Limb (tissue), 2 donors: ENCODE measurements at regions not wholly inside any gene's neighbourhood (a gene's known extent, or its start where the extent isn't known, plus 50 kb on each side); places are given as distances from the start of the nearest gene placed in this dataset.
"Not testable (repeated sequence)": the region's sequence is repeated elsewhere in the genome, so short reads cannot be mapped to it uniquely, and the experiment has no call there.

Source experiments
- DNase-seq, 2 donors: peaks; one replicate each; pipeline ENCODE4 v3.0.0-alpha.2; 2016; ENCODE audit errors: extremely low spot score in 2 of 2

DNA sequence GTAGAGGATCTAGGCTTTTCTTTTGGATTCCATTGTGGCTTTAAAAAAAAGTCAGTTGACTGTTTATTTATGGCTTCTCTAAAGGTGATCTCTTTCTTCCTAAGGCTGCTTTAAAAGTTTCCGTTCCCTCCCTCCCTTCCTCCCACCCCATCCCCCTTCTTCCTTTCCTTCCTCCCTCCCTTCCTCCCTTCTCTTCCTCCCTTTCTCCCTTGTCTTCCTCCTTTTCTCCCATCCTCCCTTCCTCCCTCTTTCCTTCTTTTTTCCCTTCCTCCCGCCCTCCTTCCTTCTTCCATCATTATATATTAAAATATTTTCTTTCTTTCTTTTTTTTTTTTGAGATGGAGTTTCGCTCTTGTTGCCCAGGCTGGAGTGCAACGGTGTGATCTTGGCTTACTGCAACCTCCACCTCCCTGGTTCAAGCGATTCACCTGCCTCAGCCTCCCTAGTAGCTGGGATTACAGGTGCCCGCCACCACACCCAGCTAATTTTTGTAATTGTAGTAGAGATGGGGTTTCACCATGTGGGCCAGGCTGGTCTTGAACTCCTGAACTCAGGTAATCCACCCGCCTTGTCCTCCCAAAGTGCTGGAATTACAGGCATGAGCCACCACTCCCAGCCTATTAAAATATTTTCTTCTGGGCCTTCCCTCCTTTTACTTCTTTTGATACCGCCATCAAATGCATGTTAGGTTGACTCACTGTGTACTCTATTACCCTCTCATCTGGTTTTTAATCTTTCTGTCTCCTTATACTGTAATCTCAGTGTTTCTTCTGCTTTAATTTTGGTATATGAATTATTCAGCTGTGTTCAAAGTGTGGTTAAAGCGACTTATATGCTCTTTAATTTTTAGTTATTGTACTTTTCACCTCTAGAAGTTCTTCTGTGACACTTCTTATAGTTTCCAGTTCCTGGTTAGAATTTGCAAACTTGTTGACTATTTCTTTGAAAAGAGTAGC is 59.2 kb upstream of the ATP5PO start:
- DNase-seq: no peak

DNA sequence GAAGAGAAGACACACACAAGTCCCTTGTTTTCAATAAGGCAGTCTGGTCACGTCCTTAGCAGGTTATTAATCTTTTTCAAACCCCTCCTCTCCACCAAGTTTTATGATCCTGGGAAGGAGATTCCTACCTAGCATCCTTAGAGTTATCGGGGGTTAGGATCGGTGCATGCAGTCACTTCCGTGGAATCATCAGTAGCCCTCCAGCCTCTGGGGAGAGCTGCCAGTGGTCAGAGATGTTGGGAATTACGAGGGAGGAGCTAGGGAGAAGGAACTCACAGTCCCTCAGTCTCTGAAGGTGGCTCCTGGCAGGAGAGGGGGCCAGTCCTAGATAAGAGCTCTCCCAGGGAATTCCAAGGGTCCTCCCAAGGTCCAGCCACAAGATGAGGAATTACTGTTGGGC is 57.7 kb upstream of the ATP5PO start:
- no peak for DNase-seq

DNA sequence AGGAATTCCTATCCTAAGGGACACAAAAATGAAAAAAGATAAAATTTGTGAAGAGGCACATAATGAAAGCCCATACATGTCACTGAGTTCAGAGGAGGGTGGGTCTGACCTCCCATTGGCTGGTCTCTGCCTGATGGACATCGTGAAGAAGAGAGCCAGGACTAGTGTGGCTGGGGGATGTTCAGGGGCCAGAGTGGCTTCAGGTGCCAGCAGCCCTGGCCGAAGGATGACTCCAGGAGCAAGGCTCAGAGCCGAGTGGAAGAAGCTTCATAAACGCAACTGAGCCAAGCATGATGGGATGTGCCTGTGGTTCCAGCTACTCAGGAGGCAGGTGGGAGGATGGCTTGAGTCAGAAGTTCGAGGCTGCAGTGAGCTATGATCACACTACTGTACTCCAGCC is 56.9 kb upstream of the ATP5PO start:
- no peak for DNase-seq

DNA sequence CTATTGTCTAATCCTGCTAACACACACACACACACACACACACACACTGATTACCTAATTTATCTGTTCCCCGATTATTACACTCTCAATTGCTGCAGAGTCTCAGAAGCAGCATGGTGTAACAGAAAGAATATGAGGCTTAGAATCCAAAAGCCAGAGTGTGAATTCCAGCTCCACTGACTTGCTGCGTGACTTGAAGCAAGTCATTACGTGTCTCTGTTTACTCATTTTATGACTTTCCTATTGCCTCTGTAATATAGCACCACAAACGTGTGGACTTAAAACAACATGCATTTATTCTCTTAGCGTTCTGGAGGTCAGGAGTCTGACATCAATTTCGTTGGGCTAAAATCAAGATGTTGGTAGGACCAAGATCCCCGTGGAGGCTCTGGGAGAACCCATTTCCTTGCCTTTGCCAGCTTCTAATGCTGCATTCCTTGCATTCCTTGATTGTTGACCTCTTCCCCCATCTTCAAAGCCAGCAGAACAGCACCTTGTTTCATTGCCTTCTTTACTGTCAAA is 55.9 kb upstream of the ATP5PO start:
- DNase-seq: no peak

DNA sequence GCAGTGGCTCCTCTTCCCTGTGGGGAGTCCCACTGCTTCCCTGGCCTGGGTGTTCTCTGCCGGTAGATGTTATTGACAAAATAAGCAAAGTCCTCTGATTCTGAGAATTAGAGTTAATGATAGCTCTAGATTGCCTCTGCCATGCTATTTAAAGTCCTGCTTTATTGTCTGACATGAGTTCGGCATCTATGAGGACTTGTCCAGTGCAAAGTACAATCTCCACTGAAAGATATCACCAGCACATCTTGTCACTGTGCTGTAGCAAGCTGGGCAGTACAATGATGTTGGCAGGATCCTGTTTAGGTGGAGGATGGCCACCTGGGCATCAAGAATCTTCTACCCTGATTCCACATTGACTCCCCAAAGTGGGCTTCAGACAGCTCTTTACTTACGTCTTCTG is 54.0 kb upstream of the ATP5PO start:
- DNase-seq: no peak

DNA sequence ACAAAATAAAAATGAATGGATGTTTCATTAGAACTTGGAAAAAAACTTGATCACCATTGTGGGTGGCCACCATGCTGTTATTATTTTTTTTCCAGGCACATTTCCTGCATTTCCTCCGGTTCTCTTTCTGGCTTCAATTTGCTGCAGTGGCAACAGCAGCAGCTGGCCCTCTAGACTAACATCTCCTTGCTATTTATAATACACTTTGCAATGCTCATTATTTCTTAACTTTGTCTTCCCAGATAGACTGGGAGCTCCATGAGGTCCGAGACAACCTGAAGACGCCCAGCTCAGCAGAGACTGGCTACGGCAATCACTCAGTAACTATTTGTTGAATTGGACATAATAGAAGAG is 53.4 kb upstream of the ATP5PO start:
- no peak for DNase-seq

DNA sequence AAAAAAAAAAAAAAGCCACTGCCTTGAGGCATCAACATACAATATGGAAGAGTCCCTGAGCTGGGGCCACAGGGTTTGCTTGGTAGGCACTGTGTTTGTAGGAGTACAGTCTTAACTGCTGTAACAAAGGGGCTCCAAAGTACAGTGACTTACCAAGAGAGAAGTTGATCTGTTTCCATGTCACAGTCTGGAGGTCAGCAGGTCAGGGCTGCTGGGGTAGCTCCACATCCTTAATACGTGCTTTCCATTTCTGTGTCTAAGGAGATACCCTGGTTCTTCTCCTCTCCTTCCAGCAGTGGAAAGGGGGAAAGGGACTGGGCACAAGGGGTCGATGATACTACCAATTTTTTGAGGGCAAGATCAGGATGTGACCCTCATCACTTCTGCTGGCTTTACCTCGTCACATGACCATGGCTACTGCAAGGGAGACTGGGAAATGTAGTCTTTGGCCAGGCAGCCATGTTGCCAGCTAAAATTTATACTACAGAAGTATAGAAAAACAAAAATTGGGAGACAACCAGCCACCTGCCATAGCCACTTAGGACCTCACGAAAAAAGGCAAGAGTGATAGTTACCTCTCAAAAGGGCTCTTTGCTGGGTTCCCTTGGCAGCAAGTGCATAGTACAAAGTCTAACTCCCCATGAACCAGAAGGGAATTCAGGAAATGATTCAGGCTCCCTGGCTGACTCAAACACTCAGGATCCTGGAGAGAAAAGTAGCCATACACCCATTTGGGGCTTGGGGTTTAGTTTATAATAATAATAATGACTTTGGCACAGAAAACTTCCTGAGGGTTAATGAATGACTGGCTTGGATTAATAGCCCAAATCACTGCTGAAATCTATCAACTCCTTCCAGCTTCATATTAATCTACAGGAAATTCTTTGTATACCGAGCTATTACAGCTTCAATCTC is 52.7 kb upstream of the ATP5PO start:
- DNase-seq: peak in 1 of 2 donors; percentile 43

DNA sequence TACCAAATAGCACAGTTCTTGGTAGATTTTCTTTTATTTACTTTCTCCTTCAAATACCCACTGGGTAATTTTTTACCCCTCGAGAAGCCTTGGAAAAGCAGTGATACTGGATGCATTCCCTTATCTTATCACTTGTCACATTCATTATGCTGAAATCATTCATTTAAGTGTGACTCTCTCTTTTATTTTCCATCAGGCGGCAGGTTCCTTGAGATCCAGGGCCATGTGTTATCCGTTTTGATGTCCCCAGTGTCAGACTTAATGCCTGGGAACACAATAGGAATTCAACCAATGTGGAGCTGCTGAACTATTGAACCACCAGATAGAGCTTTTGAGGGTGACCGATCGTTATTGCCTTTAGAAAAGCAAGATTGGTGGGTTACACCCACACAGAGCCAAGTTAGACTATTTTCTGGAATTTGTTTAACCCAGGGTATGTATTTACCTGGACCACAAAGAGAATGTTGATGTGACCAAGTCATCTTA is 51.5 kb upstream of the ATP5PO start:
- no peak for DNase-seq

DNA sequence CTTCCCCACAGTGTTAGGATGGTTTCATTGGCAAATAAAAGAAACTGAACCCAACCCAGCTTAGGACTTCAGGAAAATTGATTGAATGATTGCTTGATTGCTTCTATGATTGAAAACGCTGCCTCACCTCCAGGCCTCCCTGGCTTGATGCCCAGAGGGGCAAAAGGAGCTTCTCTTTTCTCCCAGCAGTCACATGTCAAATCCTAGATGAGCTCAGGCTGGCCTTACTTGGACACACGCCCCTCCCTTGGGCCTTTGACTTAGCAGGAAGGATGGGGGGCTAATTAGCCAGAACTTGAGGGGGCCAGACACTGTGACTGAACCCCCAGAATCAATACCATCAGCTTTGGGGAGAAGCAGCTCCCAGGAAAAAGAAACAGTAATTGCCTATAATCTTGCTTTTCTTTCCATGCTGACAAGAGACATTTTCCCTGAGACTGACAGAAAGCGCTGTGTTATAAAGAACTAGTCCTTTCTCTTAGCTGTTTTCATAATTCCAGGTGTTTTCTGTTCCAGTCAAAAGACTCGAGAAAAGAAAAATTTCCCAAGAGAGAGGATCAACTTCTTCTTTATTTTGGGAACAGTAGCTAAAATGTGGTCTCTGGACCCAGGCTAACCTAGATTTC is 50.8 kb upstream of the ATP5PO start:
- DNase-seq: no peak

DNA sequence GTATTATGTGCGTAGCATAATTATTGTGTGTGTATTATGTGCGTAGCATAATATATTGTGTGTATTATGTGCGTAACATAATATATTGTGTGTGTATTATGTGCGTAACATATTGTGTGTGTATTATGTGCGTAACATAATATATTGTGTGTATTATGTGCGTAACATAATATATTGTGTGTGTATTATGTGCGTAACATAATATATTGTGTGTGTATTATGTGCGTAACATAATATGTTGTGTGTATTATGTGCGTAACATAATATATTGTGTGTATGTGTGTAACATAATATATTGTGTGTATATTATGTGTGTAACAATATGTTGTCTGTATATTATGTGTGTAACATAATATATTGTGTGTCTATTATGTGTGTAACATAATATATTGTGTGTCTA is 50.1 kb upstream of the ATP5PO start:
- not testable (repeated sequence) for DNase-seq
